Panc1 (cell line): ENCODE measurements at regions not wholly inside any gene's neighbourhood (a gene's known extent, or its start where the extent isn't known, plus 50 kb on each side); places are given as distances from the start of the nearest gene placed in this dataset.

ENCODE experiments used
- ATAC-seq: fragments of 200-7000 bp; cut with Tn5 transposase; 2 replicates; pipeline ENCODE4 v1.9.1; 2020; ENCODE audit warnings: mild to moderate bottlenecking, moderate library complexity
- BruUV-seq: library from RNA; stranded (reverse); fragments of 400-500 nt; replicated peaks from 2 replicates; lab custom pipeline; 2021; lab: Mats Ljungman, UMichigan
- CTCF ChIA-PET: fragments of 300-600 bp; sonication (Branson Sonifier 250); formaldehyde crosslinking; loops from one replicate; lab custom pipeline; 2022; ENCODE audit warnings: antibody characterized with exemption; lab: Charles Lee
- POLR2A ChIA-PET: fragments of 300-600 bp; sonication (Branson Sonifier 250); formaldehyde crosslinking; loops from one replicate; lab custom pipeline; 2022; ENCODE audit warnings: antibody characterized with exemption; lab: Charles Lee
- DNase-seq: peaks from one replicate; pipeline ENCODE4 v3.0.0-alpha.2; 2010; ENCODE audit warnings: low read depth, low spot score
- H3K27ac ChIP-seq: 2 replicates; pipeline ENCODE4 v1.5.1; 2011; ENCODE audit warnings: mild to moderate bottlenecking, low read length, inconsistent platforms
- H3K27me3 ChIP-seq: fragments of 200-500 bp; sonication (Bioruptor generic); 2 replicates; pipeline ENCODE4 v1.6.0; 2014; ENCODE audit warnings: low read length, inconsistent platforms; ENCODE audit not compliant: control insufficient read depth, insufficient read depth
- H3K36me3 ChIP-seq: fragments of 200-500 bp; sonication (Bioruptor generic); 2 replicates; pipeline ENCODE4 v1.5.1; 2014; ENCODE audit warnings: inconsistent platforms, mild to moderate bottlenecking, low read length, moderate library complexity; ENCODE audit not compliant: control insufficient read depth, insufficient read depth
- H3K4me1 ChIP-seq: 2 replicates; pipeline ENCODE4 v1.5.1; 2011; ENCODE audit warnings: inconsistent platforms, mild to moderate bottlenecking, low read length, moderate library complexity; ENCODE audit not compliant: control insufficient read depth, insufficient read depth
- H3K4me3 ChIP-seq, 2 experiments: 2 replicates each; pipeline ENCODE4 v1.5.1; 2011 to 2012; ENCODE audit warnings: low read depth in 2 of 2, low read length in 2 of 2, mild to moderate bottlenecking in 2 of 2, inconsistent platforms in 1 of 2, moderate library complexity in 1 of 2
- H3K9me3 ChIP-seq: fragments of 200-500 bp; sonication (Bioruptor generic); 2 replicates; pipeline ENCODE4 v1.5.1; 2014; ENCODE audit warnings: low read depth, mild to moderate bottlenecking, inconsistent platforms, low read length, moderate library complexity; ENCODE audit not compliant: control insufficient read depth, insufficient read depth
- CTCF ChIP-seq: fragments of 450-650 bp; IDR thresholded peaks from 2 replicates; pipeline ENCODE4 v1.5.1; 2017; ENCODE audit warnings: mild to moderate bottlenecking
- POLR2AphosphoS5 ChIP-seq: IDR thresholded peaks from 2 replicates; pipeline ENCODE4 v1.6.1; 2012; ENCODE audit warnings: mild to moderate bottlenecking, low read depth, low read length, moderate library complexity
- REST ChIP-seq, 2 experiments: IDR thresholded peaks; 2 replicates each; pipeline ENCODE4 v1.6.1; 2011 to 2012; ENCODE audit warnings: low read depth in 2 of 2, control low read depth in 1 of 2, low read length in 1 of 2, mild to moderate bottlenecking in 1 of 2, moderate library complexity in 1 of 2; ENCODE audit not compliant: insufficient read depth in 1 of 2
- SIN3A ChIP-seq: IDR thresholded peaks from 2 replicates; pipeline ENCODE4 v1.6.1; 2012; ENCODE audit warnings: low read depth, mild to moderate bottlenecking, low read length, moderate library complexity, borderline replicate concordance; ENCODE audit not compliant: insufficient read depth
- TCF7L2 ChIP-seq: IDR thresholded peaks from 2 replicates; pipeline ENCODE4 v1.6.1; 2011; ENCODE audit warnings: mild to moderate bottlenecking, low read depth, low read length, inconsistent platforms
- in situ Hi-C: cut with HindIII; loops from 2 replicates; pipeline ENCODE4 v1.10.0; 2016; ENCODE audit warnings: low sequenced_read_pairs, low pct_unique_long_range_greater_than_20kb
- intact Hi-C: fragments of 100-400 bp; cut with micrococcal nuclease; formaldehyde crosslinking; loops from one replicate; pipeline ENCODE4 v1.10.0; 2022; ENCODE audit not compliant: unreplicated experiment

- no peak for TF ChIP-seq CTCF
- TF ChIP-seq REST (IDR thresholded peaks at IDR 0.05; ENCODE audit: insufficient read depth in 1 of 2, low read depth in 2 of 2, low read length in 1 of 2): no peak
- no peak for TF ChIP-seq SIN3A
- TF ChIP-seq POLR2AphosphoS5: no peak
- no peak for TF ChIP-seq TCF7L2
- ATAC-seq (no peak), DNase-seq (no peak)
- in situ Hi-C loops (no loop called here), intact Hi-C loops (no loop called here)
- no peaks in the 10 kb centered on the region for H3K36me3 ChIP-seq
- no peak overlapping the region for H3K27ac ChIP-seq
- no peaks in the 10 kb centered on the region for H3K9me3 ChIP-seq
- H3K4me3 ChIP-seq: no peak overlapping the region
- H3K4me1 ChIP-seq: no peaks in the 10 kb centered on the region
- ChIA-PET POLR2A (no interaction called here), CTCF (no interaction called here)
- BruUV-seq: no TSS peak
- no peaks in the 10 kb centered on the region; the same call in 1 of the 2 replicates for H3K27me3 ChIP-seq
These were observed 246.1 kb downstream of the TEX29 start for GRCh38 chr13:111566567-111566966.

- no TSS peak for BruUV-seq
- no peaks in the 10 kb centered on the region for H3K9me3 ChIP-seq
- ChIA-PET CTCF (no interaction called here), POLR2A (no interaction called here)
- no peak for ATAC-seq
- TF ChIP-seq CTCF: no peak
- TF ChIP-seq SIN3A: no peak
- TF ChIP-seq POLR2AphosphoS5: no peak
- TF ChIP-seq TCF7L2: no peak
- TF ChIP-seq REST (IDR thresholded peaks at IDR 0.05; ENCODE audit: insufficient read depth in 1 of 2, low read depth in 2 of 2, low read length in 1 of 2): no peak
- no peaks in the 10 kb centered on the region for H3K36me3 ChIP-seq
- H3K4me1 ChIP-seq: no peaks in the 10 kb centered on the region
- no peaks in the 10 kb centered on the region; the same call in 1 of the 2 replicates for H3K27me3 ChIP-seq
- intact Hi-C loops (no loop called here), in situ Hi-C loops (no loop called here)
- no peak overlapping the region for H3K27ac ChIP-seq
- no peak overlapping the region for H3K4me3 ChIP-seq
- DNase-seq: no peak
These were observed 247.2 kb downstream of the TEX29 start for GRCh38 chr13:111567637-111568036.
